Sigmoid colon (tissue), 4 donors: ENCODE measurements at regions not wholly inside any gene's neighbourhood (a gene's known extent, or its start where the extent isn't known, plus 50 kb on each side); places are given as distances from the start of the nearest gene placed in this dataset.

Experiments
- CTCF ChIP-seq, 4 experiments: fragments of 450-650 bp in 3 of 4; fragments of 200-600 bp in 1 of 4; IDR thresholded peaks; one replicate each; pipeline ENCODE4 v1.5.1; 2016 to 2019; ENCODE audit warnings: antibody characterized with exemption in 4 of 4, mild to moderate bottlenecking in 3 of 4, moderate library complexity in 2 of 4
- EP300 ChIP-seq, 4 donors: sonication (generic); formaldehyde crosslinking; IDR thresholded peaks; one replicate each; pipeline ENCODE4 v1.6.1; 2017; ENCODE audit warnings: antibody characterized with exemption in 4 of 4
- POLR2A ChIP-seq, 2 donors: fragments of 450-650 bp; IDR thresholded peaks; one replicate each; pipeline ENCODE4 v1.6.1; 2016; ENCODE audit warnings: antibody characterized with exemption in 2 of 2, mild to moderate bottlenecking in 2 of 2, moderate library complexity in 2 of 2
- POLR2AphosphoS5 ChIP-seq, 4 donors: sonication (generic); formaldehyde crosslinking; IDR thresholded peaks; one replicate each; pipeline ENCODE4 v1.6.1; 2017; ENCODE audit warnings: antibody characterized with exemption in 4 of 4

GRCh38 chr7:375321-375831, 85.4 kb downstream of the FOXL3 start:
- TF ChIP-seq CTCF (IDR thresholded peaks at IDR 0.05) (no peak), POLR2A (IDR thresholded peaks at IDR 0.05) (no peak), EP300 (IDR thresholded peaks at IDR 0.05) (no peak), POLR2AphosphoS5 (IDR thresholded peaks at IDR 0.05) (no peak)
